ENCODE measurements at regions not wholly inside any gene's neighbourhood (a gene's known extent, or its start where the extent isn't known, plus 50 kb on each side); places are given as distances from the start of the nearest gene placed in this dataset.
A peak's percentile ranks its signal among the peaks of the same experiment; 100 is the strongest.

GRCh38 chr22:27149921-27150543 is 492.6 kb downstream of the MIAT start:
- ATAC-seq (no peak), DNase-seq (no peak)
- Histone ChIP-seq H3K4me1 (peaks cover 12% of the 10 kb centered on the region), H3K4me3 (no peak overlapping the region), H3K9me3 (no peaks in the 10 kb centered on the region), H3K27me3 (peaks cover 11% of the 10 kb centered on the region), H3K36me3 (no peaks in the 10 kb centered on the region), H3K27ac (no peak overlapping the region)
- intact Hi-C loops (cut with DNase I): no loop called here
- TF ChIP-seq CTCF (IDR thresholded peaks at IDR 0.05): no peak

DNA sequence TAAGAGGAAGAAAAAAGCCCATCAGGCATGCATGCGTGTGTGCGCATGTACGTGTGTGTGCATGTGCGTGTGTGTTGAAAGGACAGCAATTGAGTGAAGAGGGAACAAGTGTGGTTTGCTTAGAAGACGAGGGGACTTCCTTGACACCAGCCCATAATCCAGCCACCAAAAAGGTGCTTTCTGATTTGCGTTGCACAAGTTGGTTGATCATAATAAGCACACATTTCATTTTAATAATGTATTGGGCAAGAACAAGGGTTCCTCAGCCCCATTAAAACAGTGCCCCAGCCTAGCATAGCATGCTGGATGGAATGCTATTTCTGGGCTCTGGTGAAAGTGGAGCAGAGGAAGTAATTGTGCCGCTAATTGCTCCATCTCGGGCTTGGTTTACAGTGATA is 493.2 kb downstream of the MIAT start:
- Histone ChIP-seq H3K4me1 (peaks cover 12% of the 10 kb centered on the region), H3K27ac (no peak overlapping the region), H3K9me3 (no peaks in the 10 kb centered on the region), H3K4me3 (no peak overlapping the region), H3K27me3 (peaks cover 11% of the 10 kb centered on the region), H3K36me3 (no peaks in the 10 kb centered on the region)
- ATAC-seq (peak; percentile 43), DNase-seq (no peak)
- intact Hi-C loops (cut with DNase I): no loop called here
- TF ChIP-seq CTCF (IDR thresholded peaks at IDR 0.05): no peak

DNA sequence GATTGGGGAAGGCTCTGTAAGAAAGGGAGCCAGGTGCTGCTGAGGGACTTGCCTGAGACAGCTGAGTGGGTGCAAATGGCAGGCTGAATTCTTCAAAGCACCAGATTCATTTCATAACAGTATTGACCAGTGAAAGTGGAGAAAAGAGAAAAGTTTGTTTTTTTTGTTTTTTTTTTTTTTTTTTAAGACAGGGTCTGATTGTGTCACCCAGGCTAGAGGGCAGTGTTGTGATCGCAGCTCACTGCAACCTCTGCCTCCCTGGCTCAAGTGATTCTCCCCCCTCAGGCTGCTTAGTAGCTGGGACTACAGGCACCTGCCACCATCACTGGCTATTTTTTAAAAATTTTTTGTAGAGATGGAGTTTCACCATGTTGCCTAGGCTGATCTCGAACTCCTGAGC is 494.0 kb downstream of the MIAT start:
- no peak for ATAC-seq
- Histone ChIP-seq H3K4me3 (no peak overlapping the region), H3K36me3 (no peaks in the 10 kb centered on the region), H3K27me3 (peaks cover 11% of the 10 kb centered on the region), H3K9me3 (no peaks in the 10 kb centered on the region), H3K27ac (no peak overlapping the region), H3K4me1 (peaks cover 12% of the 10 kb centered on the region)
- DNase-seq: no peak
- TF ChIP-seq CTCF (IDR thresholded peaks at IDR 0.05): no peak
- intact Hi-C loops (cut with DNase I): no loop called here

GRCh38 chr22:27152033-27152432 is 494.6 kb downstream of the MIAT start:
- TF ChIP-seq CTCF (IDR thresholded peaks at IDR 0.05): no peak
- intact Hi-C loops (cut with DNase I): no loop called here
- Histone ChIP-seq H3K27me3 (peaks cover 16% of the 10 kb centered on the region), H3K27ac (no peak overlapping the region), H3K36me3 (no peaks in the 10 kb centered on the region), H3K4me3 (no peak overlapping the region), H3K9me3 (no peaks in the 10 kb centered on the region), H3K4me1 (peaks cover 12% of the 10 kb centered on the region)
- ATAC-seq (no peak), DNase-seq (no peak)

DNA sequence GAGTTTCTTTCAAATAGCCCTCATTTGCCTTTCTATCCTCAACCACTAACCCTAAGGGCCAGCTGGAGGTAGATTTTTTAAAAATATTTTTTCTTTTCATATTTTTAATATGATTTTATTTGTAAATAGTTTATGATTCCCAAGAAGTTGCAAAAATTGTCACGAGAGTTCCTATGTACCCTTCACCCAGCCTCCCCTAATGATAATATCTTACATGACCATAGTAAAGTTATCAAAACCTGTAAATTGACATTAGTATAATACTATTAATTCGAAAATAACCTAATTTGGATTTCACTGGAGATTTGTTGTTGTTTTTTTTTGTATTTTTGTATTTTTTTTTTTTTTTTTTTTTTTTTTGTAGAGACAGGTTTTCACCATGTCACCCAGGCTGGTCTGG is 495.5 kb downstream of the MIAT start:
- no peak for TF ChIP-seq CTCF (IDR thresholded peaks at IDR 0.05)
- Histone ChIP-seq H3K27me3 (peaks cover 12% of the 10 kb centered on the region), H3K9me3 (no peaks in the 10 kb centered on the region), H3K36me3 (no peaks in the 10 kb centered on the region), H3K4me1 (peaks cover 12% of the 10 kb centered on the region), H3K27ac (no peak overlapping the region), H3K4me3 (no peak overlapping the region)
- DNase-seq (no peak), ATAC-seq (no peak)
- intact Hi-C loops (cut with DNase I): no loop called here

- no peak overlapping the region for H3K27ac ChIP-seq
- H3K4me3 ChIP-seq: no peak overlapping the region
- peaks cover 12% of the 10 kb centered on the region for H3K4me1 ChIP-seq
- peaks cover 7% of the 10 kb centered on the region for H3K27me3 ChIP-seq
- DNase-seq: no peak
- intact Hi-C loops (cut with DNase I): no loop called here
- H3K36me3 ChIP-seq: no peaks in the 10 kb centered on the region
- no peaks in the 10 kb centered on the region for H3K9me3 ChIP-seq
- no peak for ATAC-seq
- TF ChIP-seq CTCF (IDR thresholded peaks at IDR 0.05): no peak
Observed at GRCh38 chr22:27153386-27153785, 496.0 kb downstream of the MIAT start.
